Immature natural killer cell (primary cell): ENCODE measurements at regions not wholly inside any gene's neighbourhood (a gene's known extent, or its start where the extent isn't known, plus 50 kb on each side); places are given as distances from the start of the nearest gene placed in this dataset.

Source experiments
- DNase-seq, 3 donors: peaks; one replicate each; pipeline ENCODE4 v3.0.0; 2022; ENCODE audit warnings: mixed read lengths in 1 of 3
- H3K27ac Mint-ChIP-seq, 6 donors: one replicate each; pipeline ENCODE4 v1.8.0; 2020; ENCODE audit warnings: mixed read lengths in 6 of 6, mild to moderate bottlenecking in 5 of 6, inconsistent platforms in 4 of 6, moderate library complexity in 3 of 6
- H3K27me3 Mint-ChIP-seq, 3 donors: one replicate each; pipeline ENCODE4 v1.8.0; 2020 to 2021; ENCODE audit warnings: low read depth in 3 of 3, mild to moderate bottlenecking in 3 of 3, mixed read lengths in 3 of 3, moderate library complexity in 3 of 3, inconsistent platforms in 1 of 3
- H3K36me3 Mint-ChIP-seq, 3 donors: one replicate each; pipeline ENCODE4 v1.8.0; 2020; ENCODE audit warnings: mixed read lengths in 3 of 3, inconsistent platforms in 2 of 3, mild to moderate bottlenecking in 2 of 3
- H3K4me1 Mint-ChIP-seq, 2 donors: one replicate each; pipeline ENCODE4 v1.8.0; 2020; ENCODE audit warnings: inconsistent platforms in 2 of 2, mild to moderate bottlenecking in 2 of 2, mixed read lengths in 2 of 2, moderate library complexity in 1 of 2
- H3K4me3 Mint-ChIP-seq, 5 donors: one replicate each; pipeline ENCODE4 v1.8.0; 2020; ENCODE audit warnings: mild to moderate bottlenecking in 5 of 5, mixed read lengths in 5 of 5, inconsistent platforms in 3 of 5, moderate library complexity in 3 of 5
- H3K9me3 Mint-ChIP-seq, 6 donors: one replicate each; pipeline ENCODE4 v1.8.0; 2020; ENCODE audit warnings: mild to moderate bottlenecking in 6 of 6, mixed read lengths in 6 of 6, inconsistent platforms in 4 of 6, moderate library complexity in 3 of 6

DNA sequence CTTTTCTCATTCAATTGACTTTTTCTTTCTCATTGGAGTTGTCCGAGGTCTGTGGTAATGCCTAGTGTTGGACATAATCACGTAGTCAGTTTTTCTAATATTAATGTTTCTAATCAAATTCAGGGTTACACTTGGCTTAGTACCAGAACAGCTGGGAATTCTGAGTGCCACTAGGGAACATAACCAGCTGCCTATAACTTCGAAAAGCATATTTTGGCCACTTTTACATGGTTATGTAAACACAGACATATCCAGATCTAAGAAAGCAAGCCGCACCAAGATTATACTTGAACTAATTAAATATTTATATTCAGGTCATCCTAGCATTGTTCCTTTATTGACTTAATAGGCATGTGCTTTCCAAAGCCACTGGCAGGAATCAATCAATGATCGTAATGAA lies 91.1 kb upstream of the ARHGAP28 start:
- Mint-ChIP-seq H3K36me3 (peaks cover 0 to 4% (median 0%) of the 10 kb centered on the region in 3 donors), H3K4me1 (no peaks in the 10 kb centered on the region), H3K27ac (no peak overlapping the region), H3K27me3 (no peaks in the 10 kb centered on the region), H3K9me3 (peaks cover 0 to 5% (median under 1%) of the 10 kb centered on the region in 6 donors), H3K4me3 (no peak overlapping the region)
- no peak for DNase-seq

DNA sequence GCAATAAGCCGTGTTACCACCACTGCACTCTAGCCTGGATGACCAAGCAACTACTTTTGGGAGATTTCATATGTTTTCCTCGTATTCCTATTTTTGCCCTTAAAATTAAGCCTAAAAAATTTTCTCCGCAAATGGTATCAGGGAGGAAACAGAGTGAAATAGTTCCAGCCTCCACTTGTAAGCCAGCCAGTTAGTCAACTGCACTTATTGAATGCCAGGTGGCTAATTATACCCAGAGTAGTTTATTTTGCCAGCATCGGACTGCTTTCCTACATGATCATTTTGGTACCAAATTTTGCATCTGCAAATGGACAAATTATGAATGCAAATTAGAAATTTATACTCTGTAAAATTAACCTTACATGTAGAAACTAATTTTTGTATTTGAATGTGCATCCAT lies 90.2 kb upstream of the ARHGAP28 start:
- no peak overlapping the region for H3K4me3 Mint-ChIP-seq
- DNase-seq = no peak
- H3K9me3 Mint-ChIP-seq = peaks cover 0 to 5% (median under 1%) of the 10 kb centered on the region in 6 donors
- no peaks in the 10 kb centered on the region for H3K4me1 Mint-ChIP-seq
- peaks cover 0 to 4% (median 0%) of the 10 kb centered on the region in 3 donors for H3K36me3 Mint-ChIP-seq
- H3K27me3 Mint-ChIP-seq = no peaks in the 10 kb centered on the region
- H3K27ac Mint-ChIP-seq = no peak overlapping the region

DNA sequence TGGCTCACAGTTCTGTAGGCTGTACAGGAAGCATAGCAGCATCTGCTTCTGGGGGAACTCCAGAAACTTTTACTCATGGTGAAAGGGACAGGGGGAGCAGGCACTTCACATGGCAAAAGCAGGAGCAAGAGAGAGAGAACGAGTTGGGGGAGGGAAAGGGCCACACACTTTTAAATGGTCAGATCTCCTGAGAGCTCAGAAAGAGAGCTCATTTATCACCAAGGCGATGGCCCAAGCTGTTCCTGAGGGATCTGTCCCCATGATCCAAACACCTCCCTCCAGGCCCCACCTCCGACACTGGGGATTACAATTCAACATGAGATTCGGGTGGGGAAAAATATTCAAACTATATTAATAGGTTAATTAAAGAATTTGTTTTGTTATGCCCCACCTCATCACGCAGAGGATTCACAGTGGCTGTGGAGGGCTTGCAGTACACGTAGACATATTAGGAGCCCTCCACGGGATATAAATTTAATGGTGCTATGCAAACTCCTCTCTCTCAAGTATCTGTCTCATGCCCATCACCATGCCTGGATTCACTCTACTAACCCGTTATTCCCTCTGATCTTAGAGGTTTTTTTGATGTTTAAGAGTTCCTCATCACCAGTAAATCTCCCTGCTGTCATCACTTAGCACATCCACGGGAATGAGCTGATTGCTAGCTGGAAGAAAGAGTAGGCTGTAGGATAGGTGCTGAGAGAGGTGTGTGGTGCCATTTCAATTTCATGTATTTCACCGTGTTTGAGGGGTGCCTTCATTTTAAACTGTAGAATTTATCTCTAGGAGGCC lies 84.5 kb upstream of the ARHGAP28 start:
- peaks cover 0 to 23% (median 2%) of the 10 kb centered on the region in 6 donors for H3K9me3 Mint-ChIP-seq
- no peaks in the 10 kb centered on the region for H3K36me3 Mint-ChIP-seq
- no peak overlapping the region for H3K27ac Mint-ChIP-seq
- peaks cover 0 to 6% (median 4%) of the 10 kb centered on the region in 3 donors for H3K27me3 Mint-ChIP-seq
- no peak for DNase-seq
- no peaks in the 10 kb centered on the region for H3K4me1 Mint-ChIP-seq
- no peak overlapping the region for H3K4me3 Mint-ChIP-seq

DNA sequence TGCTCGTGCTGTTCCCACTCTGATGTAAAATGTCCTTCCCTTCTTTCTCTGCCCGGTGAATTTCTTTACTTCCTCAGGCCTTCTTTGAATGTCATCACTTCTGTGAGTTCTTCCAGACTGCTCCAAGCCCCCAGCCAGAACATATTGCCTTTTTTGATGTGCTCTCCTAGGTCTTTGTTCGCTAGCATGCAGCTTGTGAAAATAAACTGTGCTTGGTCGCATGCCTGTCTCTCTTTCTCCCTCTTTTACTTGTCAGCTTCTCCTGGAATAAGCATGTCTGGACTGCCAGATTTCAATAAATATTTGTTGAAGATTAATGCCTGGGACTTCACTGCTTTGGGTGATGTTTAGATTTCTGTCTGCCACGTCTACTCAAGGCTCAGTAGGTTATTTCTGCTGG lies 82.7 kb upstream of the ARHGAP28 start:
- no peak overlapping the region for H3K4me3 Mint-ChIP-seq
- H3K27me3 Mint-ChIP-seq = peaks cover 0 to 6% (median 4%) of the 10 kb centered on the region in 3 donors
- no peaks in the 10 kb centered on the region for H3K4me1 Mint-ChIP-seq
- DNase-seq = no peak
- peaks cover 0 to 33% (median 3%) of the 10 kb centered on the region in 6 donors for H3K9me3 Mint-ChIP-seq
- no peaks in the 10 kb centered on the region for H3K36me3 Mint-ChIP-seq
- H3K27ac Mint-ChIP-seq = no peak overlapping the region

DNA sequence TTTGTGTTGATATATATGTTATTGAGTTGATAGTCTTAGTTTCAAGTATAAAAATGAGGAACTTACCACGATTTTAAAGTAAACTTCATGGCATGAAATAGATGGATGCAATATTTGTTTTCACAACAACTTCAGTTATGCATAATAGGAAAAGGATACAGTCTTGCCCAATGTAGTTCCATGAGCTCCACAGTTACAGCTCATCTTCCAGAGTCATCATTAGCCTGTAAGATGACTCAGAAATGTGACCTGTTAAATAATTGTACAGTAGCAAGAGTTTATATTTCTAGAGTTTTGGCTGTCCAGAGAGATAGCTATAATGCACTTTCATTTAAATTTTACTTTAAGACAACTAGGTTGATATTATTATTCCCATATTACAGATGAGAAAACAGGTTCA lies 80.9 kb upstream of the ARHGAP28 start:
- Mint-ChIP-seq H3K27me3 (peaks cover 0 to 6% (median 6%) of the 10 kb centered on the region in 3 donors), H3K9me3 (peaks cover 0 to 36% (median 4%) of the 10 kb centered on the region in 6 donors), H3K27ac (no peak overlapping the region), H3K4me1 (no peaks in the 10 kb centered on the region), H3K36me3 (no peaks in the 10 kb centered on the region), H3K4me3 (no peak overlapping the region)
- DNase-seq = no peak

DNA sequence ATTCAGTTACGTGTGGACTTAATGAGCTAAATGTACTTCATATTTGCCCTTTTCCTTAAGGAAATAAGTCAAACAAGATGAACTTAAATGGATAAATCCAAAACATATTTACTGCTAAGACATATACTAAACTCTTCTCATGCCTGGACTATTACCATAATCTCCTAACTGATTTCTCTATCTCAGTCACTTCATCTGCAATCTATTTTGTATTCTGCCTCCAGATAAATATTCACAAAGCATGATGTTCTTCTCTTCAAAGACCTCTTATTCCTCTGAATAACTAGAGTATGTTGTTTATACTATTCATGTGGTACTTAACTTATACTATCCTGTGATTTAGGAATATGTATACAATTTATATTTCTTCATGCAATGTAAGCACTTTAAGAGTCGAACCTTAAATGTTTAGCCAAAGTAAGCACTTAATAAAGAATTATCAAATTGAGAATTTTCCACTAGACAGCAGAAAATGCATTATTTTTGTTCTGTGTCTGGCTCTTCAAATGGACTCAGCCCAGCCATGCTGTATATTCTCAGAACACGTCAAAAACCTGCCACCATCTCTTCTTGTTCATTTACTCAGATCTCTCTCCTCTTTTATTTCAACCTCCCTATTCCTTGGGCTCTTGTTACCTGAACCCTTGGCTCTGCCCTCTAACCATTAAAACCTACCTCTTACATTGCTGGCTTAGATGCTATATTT lies 79.9 kb upstream of the ARHGAP28 start:
- H3K9me3 Mint-ChIP-seq = peaks cover 0 to 45% (median 4%) of the 10 kb centered on the region in 6 donors
- DNase-seq = no peak
- peaks cover 2 to 6% (median 6%) of the 10 kb centered on the region in 3 donors for H3K27me3 Mint-ChIP-seq
- no peak overlapping the region for H3K27ac Mint-ChIP-seq
- no peaks in the 10 kb centered on the region for H3K36me3 Mint-ChIP-seq
- H3K4me1 Mint-ChIP-seq = no peaks in the 10 kb centered on the region
- no peak overlapping the region for H3K4me3 Mint-ChIP-seq

DNA sequence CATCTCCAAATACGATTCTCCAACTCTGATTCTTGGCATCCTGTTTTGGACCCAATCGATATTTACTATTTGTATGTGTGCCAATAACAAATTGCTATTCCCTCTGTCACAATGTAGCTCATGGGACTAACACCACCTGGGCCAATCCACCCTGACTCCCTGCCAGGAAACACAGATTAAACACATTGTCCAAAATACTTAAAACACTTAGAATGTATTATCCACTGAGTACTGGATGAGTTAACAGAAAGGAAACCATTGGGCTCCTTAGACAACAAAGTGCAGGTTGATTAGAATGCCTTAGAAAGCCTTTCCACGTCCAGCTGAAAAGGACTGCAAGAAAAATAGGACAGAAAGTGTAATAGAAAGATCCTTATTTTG lies 79.4 kb upstream of the ARHGAP28 start:
- no peak for DNase-seq
- Mint-ChIP-seq H3K4me1 (no peaks in the 10 kb centered on the region), H3K9me3 (peaks cover 0 to 46% (median 3%) of the 10 kb centered on the region in 6 donors), H3K27me3 (peaks cover 2 to 6% (median 5%) of the 10 kb centered on the region in 3 donors), H3K27ac (no peak overlapping the region), H3K36me3 (no peaks in the 10 kb centered on the region), H3K4me3 (no peak overlapping the region)

DNA sequence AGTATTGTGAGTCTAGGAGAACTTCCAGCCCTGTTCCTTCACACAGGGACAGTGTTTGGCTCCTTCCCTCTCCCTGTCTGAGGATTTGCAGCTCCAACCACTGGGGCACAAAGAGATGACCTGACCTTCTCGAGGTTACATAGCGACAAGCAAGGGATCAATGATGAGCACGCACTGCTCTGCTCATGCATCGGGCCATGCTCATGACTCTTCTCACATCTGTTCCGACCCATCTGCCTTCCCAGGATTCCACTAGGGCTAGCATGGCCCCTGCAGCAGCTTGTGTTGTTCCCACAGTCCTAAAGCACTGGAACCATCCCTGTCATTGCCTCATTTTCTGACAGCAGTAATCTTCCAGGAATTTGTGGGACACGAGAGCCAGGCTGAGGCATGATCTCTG lies 78.8 kb upstream of the ARHGAP28 start:
- Mint-ChIP-seq H3K36me3 (no peaks in the 10 kb centered on the region), H3K4me1 (no peaks in the 10 kb centered on the region)
- DNase-seq = no peak

DNA sequence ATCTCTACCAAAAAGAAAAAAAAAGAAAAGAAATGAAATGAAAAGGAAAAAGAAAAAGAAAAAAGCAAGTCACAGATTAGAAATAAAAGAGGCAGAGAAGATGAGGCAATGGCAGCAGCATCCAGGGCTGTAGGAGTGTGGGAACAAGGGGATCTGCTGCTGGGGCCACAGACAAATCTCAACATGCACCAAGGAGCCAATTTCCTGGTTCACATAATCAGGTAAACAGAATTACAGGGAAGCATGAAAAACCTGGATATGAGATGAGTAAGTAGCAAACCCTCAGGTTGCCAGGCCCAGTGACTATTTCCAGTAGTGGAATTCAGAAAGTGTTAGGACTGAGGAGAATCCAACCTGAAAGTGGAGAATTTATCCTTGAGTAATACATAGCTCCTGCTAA lies 77.4 kb upstream of the ARHGAP28 start:
- no peaks in the 10 kb centered on the region for H3K36me3 Mint-ChIP-seq
- H3K27ac Mint-ChIP-seq = no peak overlapping the region
- no peak for DNase-seq
- H3K9me3 Mint-ChIP-seq = peaks cover 0 to 49% (median 3%) of the 10 kb centered on the region in 6 donors
- no peaks in the 10 kb centered on the region for H3K4me1 Mint-ChIP-seq
- no peak overlapping the region for H3K4me3 Mint-ChIP-seq
- peaks cover 2 to 6% (median 4%) of the 10 kb centered on the region in 3 donors for H3K27me3 Mint-ChIP-seq

More for the DNA sequence above, 78.8 kb upstream of the ARHGAP28 start:
- Mint-ChIP-seq H3K27ac (no peak overlapping the region), H3K27me3 (peaks cover 2 to 6% (median 3%) of the 10 kb centered on the region in 3 donors), H3K9me3 (peaks cover 0 to 50% (median 3%) of the 10 kb centered on the region in 6 donors), H3K4me3 (no peak overlapping the region)

DNA sequence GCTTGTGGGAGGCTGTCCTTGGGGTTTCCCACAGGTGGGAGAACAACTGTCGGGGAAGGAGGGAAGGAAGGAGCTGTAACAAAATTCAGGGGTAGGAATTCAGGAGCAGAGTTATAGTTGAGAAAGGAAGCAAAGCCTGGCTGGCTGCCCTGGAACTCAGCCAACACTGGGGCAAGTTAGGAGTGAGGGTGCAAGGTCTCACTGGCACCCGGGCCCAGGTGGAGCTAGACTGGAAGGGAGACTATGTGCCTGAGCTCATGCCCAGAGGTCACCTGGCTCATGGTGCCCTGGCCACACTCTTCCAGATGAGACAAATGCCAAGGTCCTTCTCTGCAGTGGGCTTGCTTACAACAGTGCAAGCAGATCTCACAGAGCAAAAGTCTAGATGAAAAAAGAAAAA lies 75.6 kb upstream of the ARHGAP28 start:
- H3K4me3 Mint-ChIP-seq = no peak overlapping the region
- no peaks in the 10 kb centered on the region for H3K4me1 Mint-ChIP-seq
- peaks cover 2 to 6% (median 3%) of the 10 kb centered on the region in 3 donors for H3K27me3 Mint-ChIP-seq
- H3K9me3 Mint-ChIP-seq = peaks cover 0 to 42% (median 4%) of the 10 kb centered on the region in 6 donors
- DNase-seq = no peak
- H3K36me3 Mint-ChIP-seq = no peaks in the 10 kb centered on the region
- no peak overlapping the region for H3K27ac Mint-ChIP-seq

DNA sequence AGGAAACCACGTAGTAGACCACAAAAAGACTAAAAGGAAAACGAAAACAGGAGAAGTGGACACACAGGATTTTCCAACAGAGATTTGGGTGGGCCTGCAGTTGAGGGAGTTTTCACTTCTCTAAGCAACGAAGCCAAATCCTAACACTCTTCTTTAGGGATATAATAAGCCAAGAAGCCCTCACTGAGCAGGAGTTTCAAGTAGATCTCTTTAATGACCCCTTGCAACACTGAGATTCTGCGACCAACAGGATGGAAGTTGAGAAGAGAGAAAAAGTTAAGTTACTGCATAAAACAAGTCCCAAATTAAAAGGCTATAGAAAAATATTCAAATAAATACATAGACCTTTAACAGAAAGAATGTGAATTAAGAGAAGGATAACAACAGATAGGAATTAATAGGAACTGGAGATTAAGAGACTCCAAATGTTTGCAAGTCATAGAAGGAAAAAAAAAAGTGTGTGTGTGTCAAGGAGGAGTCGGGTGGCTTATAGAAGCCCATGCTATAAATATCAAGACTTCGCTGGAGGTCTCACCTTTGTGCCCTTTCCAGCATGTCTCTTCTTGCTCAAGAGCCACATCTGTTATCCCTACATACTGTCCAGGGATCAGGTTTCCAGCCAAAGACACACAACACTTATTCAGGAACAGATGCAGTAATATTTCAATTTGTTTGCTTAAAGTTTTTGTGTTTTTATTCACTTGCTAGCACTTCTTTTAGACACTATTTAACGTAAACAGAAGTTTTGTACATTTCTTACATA lies 69.4 kb upstream of the ARHGAP28 start:
- Mint-ChIP-seq H3K27me3 (peaks cover 0 to 3% (median 1%) of the 10 kb centered on the region in 3 donors), H3K36me3 (no peaks in the 10 kb centered on the region), H3K9me3 (peaks cover 0 to 10% (median 3%) of the 10 kb centered on the region in 6 donors), H3K27ac (no peak overlapping the region), H3K4me1 (no peaks in the 10 kb centered on the region), H3K4me3 (no peak overlapping the region)
- no peak for DNase-seq

DNA sequence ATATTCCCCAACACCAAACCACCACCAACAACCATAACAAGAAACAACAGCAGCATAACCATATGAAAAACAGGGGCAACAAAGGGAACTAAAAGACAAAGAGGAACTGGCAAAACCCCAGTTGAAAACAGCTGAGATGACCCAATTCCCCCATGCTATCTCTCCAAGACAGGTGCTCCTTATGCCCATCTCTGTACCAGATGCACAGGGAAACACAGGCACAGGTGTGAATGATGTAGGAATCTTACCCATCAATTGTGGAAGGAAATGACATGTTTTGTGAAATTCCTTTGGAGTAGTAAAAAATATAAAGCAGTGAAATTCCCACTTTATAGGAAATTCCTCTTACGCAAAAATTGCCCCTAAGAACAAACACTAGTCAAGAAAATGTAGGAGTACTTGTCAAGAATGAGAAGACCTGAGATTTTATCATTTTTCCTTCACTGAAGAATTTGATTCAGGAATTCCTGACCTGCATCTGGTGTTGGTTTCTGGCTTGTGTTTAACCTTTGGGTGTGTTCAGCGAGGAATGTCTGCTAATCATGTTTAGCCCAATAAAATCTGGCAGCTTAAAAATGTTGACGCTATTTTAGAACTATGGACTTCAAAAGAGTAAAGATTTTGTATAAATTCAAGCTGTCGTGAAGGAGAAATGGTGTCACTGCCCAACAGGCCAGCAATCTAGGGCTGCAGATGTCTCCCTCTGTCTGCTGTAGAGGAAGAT lies 67.7 kb upstream of the ARHGAP28 start:
- DNase-seq = no peak
- Mint-ChIP-seq H3K27ac (no peak overlapping the region), H3K36me3 (no peaks in the 10 kb centered on the region), H3K4me3 (no peak overlapping the region), H3K4me1 (no peaks in the 10 kb centered on the region), H3K27me3 (peaks cover 0 to 2% (median 0%) of the 10 kb centered on the region in 3 donors), H3K9me3 (peaks cover 0 to 8% (median 2%) of the 10 kb centered on the region in 6 donors)

DNA sequence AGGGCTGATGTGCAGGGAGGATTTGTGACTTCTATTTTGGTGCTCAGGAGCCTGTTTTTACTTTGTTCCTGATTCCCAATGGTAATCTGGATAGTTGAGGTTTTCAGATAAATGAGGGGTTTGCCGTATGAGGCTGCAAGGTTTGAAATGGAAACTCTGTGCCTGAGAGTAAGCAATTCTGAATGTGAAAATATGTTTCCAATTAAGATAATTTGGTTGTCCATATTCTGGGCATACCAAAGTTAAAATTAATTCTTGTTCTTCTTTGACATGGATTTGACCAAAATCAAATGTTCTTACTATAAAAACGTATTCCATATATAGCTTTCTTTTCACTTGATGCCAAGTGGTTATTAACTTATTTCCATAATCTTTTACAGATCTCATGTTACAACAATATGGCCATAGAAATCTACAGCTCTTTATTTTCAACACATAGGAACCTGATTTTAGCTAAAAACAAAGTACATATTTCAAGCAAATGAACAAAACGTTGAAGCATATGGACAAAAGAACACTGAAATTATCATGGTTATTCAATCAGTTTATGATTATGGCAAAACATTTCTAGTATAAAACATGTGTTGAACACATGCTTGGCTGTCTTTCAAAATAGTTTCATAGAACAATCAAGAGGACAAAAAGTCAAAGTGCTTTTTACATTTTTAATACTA lies 63.4 kb upstream of the ARHGAP28 start:
- Mint-ChIP-seq H3K4me3 (no peak overlapping the region), H3K36me3 (no peaks in the 10 kb centered on the region), H3K27ac (no peak overlapping the region), H3K27me3 (no peaks in the 10 kb centered on the region), H3K4me1 (no peaks in the 10 kb centered on the region), H3K9me3 (peaks cover 0 to 7% (median under 1%) of the 10 kb centered on the region in 6 donors)
- DNase-seq = no peak
